WTC11 (cell line): ENCODE measurements at regions not wholly inside any gene's neighbourhood (a gene's known extent, or its start where the extent isn't known, plus 50 kb on each side); places are given as distances from the start of the nearest gene placed in this dataset.

Experiments
- ATAC-seq: fragments of 200-7000 bp; cut with Tn5 transposase; 2 replicates; pipeline ENCODE4 v1.10.0; 2021; ENCODE audit warnings: mild to moderate bottlenecking, moderate library complexity
- CTCF ChIA-PET: fragments of 300-600 bp; sonication (Branson Sonifier 250); formaldehyde crosslinking; loops from one replicate; lab custom pipeline; 2021; ENCODE audit warnings: antibody characterized with exemption; lab: Charles Lee
- POLR2A ChIA-PET: fragments of 350-600 bp; sonication (Branson Sonifier 250); formaldehyde crosslinking; loops from one replicate; lab custom pipeline; 2021; ENCODE audit warnings: antibody characterized with exemption; lab: Charles Lee
- DNase-seq: peaks from one replicate; pipeline ENCODE4 v3.0.0; 2021; ENCODE audit warnings: low spot score
- H3K27ac Mint-ChIP-seq: 2 replicates; pipeline ENCODE4 v1.8.0; 2021; ENCODE audit warnings: mixed read lengths
- H3K27me3 Mint-ChIP-seq: 2 replicates; pipeline ENCODE4 v1.8.0; 2021; ENCODE audit warnings: low read depth, mild to moderate bottlenecking, moderate library complexity, mixed read lengths
- H3K36me3 Mint-ChIP-seq: 2 replicates; pipeline ENCODE4 v1.8.0; 2021; ENCODE audit warnings: mixed read lengths
- H3K4me1 Mint-ChIP-seq: 2 replicates; pipeline ENCODE4 v1.8.0; 2022; ENCODE audit warnings: mixed read lengths
- H3K4me3 Mint-ChIP-seq: 2 replicates; pipeline ENCODE4 v1.8.0; 2021; ENCODE audit warnings: mild to moderate bottlenecking, moderate library complexity, mixed read lengths
- H3K9me3 Mint-ChIP-seq: 2 replicates; pipeline ENCODE4 v1.8.0; 2021; ENCODE audit warnings: mixed read lengths
- AFF4 ChIP-seq: sonication (generic); formaldehyde crosslinking; IDR thresholded peaks from 2 replicates; pipeline ENCODE4 v1.8.1; 2023; ENCODE audit warnings: mild to moderate bottlenecking, missing genetic modification reagents, borderline replicate concordance
- ARID4B ChIP-seq: sonication (generic); formaldehyde crosslinking; IDR thresholded peaks from 2 replicates; pipeline ENCODE4 v1.8.0; 2023; ENCODE audit warnings: missing genetic modification reagents, mild to moderate bottlenecking, borderline replicate concordance
- CTCF ChIP-seq: fragments of 200-600 bp; IDR thresholded peaks from 2 replicates; pipeline ENCODE4 v1.8.0; 2022; ENCODE audit warnings: antibody characterized with exemption
- E2F1 ChIP-seq: sonication (generic); formaldehyde crosslinking; IDR thresholded peaks from 2 replicates; pipeline ENCODE4 v1.8.0; 2022; ENCODE audit warnings: mild to moderate bottlenecking, missing genetic modification reagents
- FOXP4 ChIP-seq: sonication (generic); formaldehyde crosslinking; IDR thresholded peaks from 2 replicates; pipeline ENCODE4 v1.8.0; 2022; ENCODE audit warnings: mild to moderate bottlenecking, missing genetic modification reagents
- IRF2 ChIP-seq: sonication (generic); formaldehyde crosslinking; IDR thresholded peaks from 2 replicates; pipeline ENCODE4 v1.8.0; 2022; ENCODE audit warnings: low read depth, missing genetic modification reagents, borderline replicate concordance
- MLX ChIP-seq: sonication (generic); formaldehyde crosslinking; IDR thresholded peaks from 2 replicates; pipeline ENCODE4 v1.8.1; 2023; ENCODE audit warnings: mild to moderate bottlenecking, missing genetic modification reagents, moderate library complexity
- MYBL2 ChIP-seq: sonication (generic); formaldehyde crosslinking; IDR thresholded peaks from 2 replicates; pipeline ENCODE4 v1.8.1; 2023; ENCODE audit warnings: mild to moderate bottlenecking, moderate library complexity, missing genetic modification reagents
- NR1H2 ChIP-seq: sonication (generic); formaldehyde crosslinking; IDR thresholded peaks from 2 replicates; pipeline ENCODE4 v1.9.0; 2021; ENCODE audit warnings: mild to moderate bottlenecking, moderate library complexity, missing genetic modification reagents
- PRRX2 ChIP-seq: fragments of 250-450 bp; sonication (Bioruptor Pico); IDR thresholded peaks from 2 replicates; pipeline ENCODE4 v1.8.0; 2021; ENCODE audit warnings: mild to moderate bottlenecking
- ZNF219 ChIP-seq: sonication (generic); formaldehyde crosslinking; IDR thresholded peaks from 2 replicates; pipeline ENCODE4 v1.8.0; 2023; ENCODE audit warnings: missing genetic modification reagents, mild to moderate bottlenecking, borderline replicate concordance
- ZNF317 ChIP-seq: sonication (generic); formaldehyde crosslinking; IDR thresholded peaks from 2 replicates; pipeline ENCODE4 v1.8.1; 2023; ENCODE audit warnings: low read depth, mild to moderate bottlenecking, moderate library complexity, missing genetic modification reagents, borderline replicate concordance
- ZNF396 ChIP-seq: fragments of 250-450 bp; sonication (Bioruptor Pico); IDR thresholded peaks from 2 replicates; pipeline ENCODE4 v1.8.0; 2021; ENCODE audit warnings: mild to moderate bottlenecking, moderate library complexity, borderline replicate concordance

GRCh38 chrX:39576041-39576872 lies 521.5 kb downstream of the BCOR start:
- Mint-ChIP-seq H3K27ac (no peak overlapping the region), H3K27me3 (no peaks in the 10 kb centered on the region), H3K9me3 (no peaks in the 10 kb centered on the region), H3K36me3 (no peaks in the 10 kb centered on the region), H3K4me3 (no peak overlapping the region), H3K4me1 (no peaks in the 10 kb centered on the region)
- TF ChIP-seq MLX (CRISPR knock-in tag) (no peak), E2F1 (CRISPR knock-in tag) (no peak), CTCF (no peak)
- ATAC-seq (no peak), DNase-seq (peak; percentile 12)
- ChIA-PET POLR2A (no interaction called here), CTCF (interaction anchor here (1.1 kb wide), 1 partner anchor 99 kb away, joined by 3 read pairs; no protein-coding TSS in a partner anchor)

GRCh38 chrX:39577206-39577984 lies 520.4 kb downstream of the BCOR start:
- Mint-ChIP-seq H3K36me3 (no peaks in the 10 kb centered on the region), H3K27me3 (no peaks in the 10 kb centered on the region), H3K9me3 (no peaks in the 10 kb centered on the region), H3K27ac (no peak overlapping the region), H3K4me3 (no peak overlapping the region), H3K4me1 (no peaks in the 10 kb centered on the region)
- CTCF ChIA-PET, result interaction anchor here (1.1 kb wide), 1 partner anchor 100 kb away, joined by 3 read pairs; no protein-coding TSS in a partner anchor
- POLR2A ChIA-PET, result no interaction called here
- DNase-seq (no peak), ATAC-seq (no peak)
- TF ChIP-seq ZNF396 (CRISPR knock-in tag) (no peak), ZNF219 (no peak), ARID4B (CRISPR knock-in tag) (no peak), AFF4 (CRISPR knock-in tag) (no peak), IRF2 (CRISPR knock-in tag) (no peak), NR1H2 (CRISPR knock-in tag) (no peak), PRRX2 (no peak), FOXP4 (CRISPR knock-in tag) (no peak), ZNF317 (no peak), MYBL2 (CRISPR knock-in tag) (no peak)
